HCT116 (cell line): ENCODE measurements at regions not wholly inside any gene's neighbourhood (a gene's known extent, or its start where the extent isn't known, plus 50 kb on each side); places are given as distances from the start of the nearest gene placed in this dataset.

Experiments used
- ATAC-seq: fragments of 200-7000 bp; cut with Tn5 transposase; 2 replicates; pipeline ENCODE4 v1.9.1; 2020; ENCODE audit warnings: mild to moderate bottlenecking, moderate library complexity
- BruUV-seq: library from RNA; stranded (reverse); fragments of 400-500 nt; replicated peaks from 2 replicates; lab custom pipeline; 2021; lab: Mats Ljungman, UMichigan
- CTCF ChIA-PET: fragments of 300-600 bp; sonication (Branson Sonifier 250); formaldehyde crosslinking; loops from one replicate; lab custom pipeline; 2021; ENCODE audit warnings: antibody characterized with exemption; lab: Charles Lee
- POLR2A ChIA-PET: fragments of 300-600, 350-600 bp; sonication (Branson Sonifier 250); formaldehyde crosslinking; loops from one replicate; lab custom pipeline; 2021; ENCODE audit warnings: antibody characterized with exemption; lab: Charles Lee
- RAD21 ChIA-PET, 2 experiments: fragments of 300-600 bp; sonication (Branson Sonifier 250); formaldehyde crosslinking; loops; one replicate each; lab custom pipeline; 2023; ENCODE audit warnings: low total read pairs in 2 of 2; ENCODE audit not compliant: uncharacterized antibody in 2 of 2, unreplicated experiment in 2 of 2, low non-redundant PET in 1 of 2; lab: Charles Lee
- DNase-seq: peaks from one replicate; pipeline ENCODE4 v3.0.0-alpha.2; 2010; ENCODE audit warnings: low read depth, low spot score
- H2AFZ ChIP-seq: fragments of 200-600 bp; shearing (Covaris generic), sonication (generic); 2 replicates; pipeline ENCODE4 v1.6.1; 2017; ENCODE audit warnings: low read depth, mixed run types, mixed read lengths, antibody characterized with exemption, low read length; ENCODE audit not compliant: poor library complexity, severe bottlenecking
- H3K27ac ChIP-seq: 2 replicates; pipeline ENCODE4 v1.5.1; 2012; ENCODE audit warnings: low read depth, low read length
- H3K27me3 ChIP-seq: fragments of 200-600 bp; sonication (generic); 2 replicates; pipeline ENCODE4 v1.6.1; 2016; ENCODE audit warnings: mixed run types, low read length, mixed read lengths; ENCODE audit not compliant: insufficient read depth
- H3K36me3 ChIP-seq, 2 experiments: fragments of 200-500 bp in 1 of 2; fragments of 200-600 bp in 1 of 2; sonication (Bioruptor generic) in 1 of 2; sonication (generic) in 1 of 2; 2 replicates each; pipeline versions ENCODE4 v1.5.1 to v1.6.1; 2014 to 2016; ENCODE audit warnings: low read length in 2 of 2, inconsistent platforms in 1 of 2, mixed read lengths in 1 of 2, mixed run types in 1 of 2; ENCODE audit not compliant: insufficient read depth in 2 of 2, control insufficient read depth in 1 of 2
- H3K4me1 ChIP-seq, 2 experiments: fragments of 200-600 bp in 1 of 2; sonication (generic) in 1 of 2; 2 replicates each; pipeline versions ENCODE4 v1.5.1 to v1.6.1; 2012 to 2017; ENCODE audit warnings: low read length in 2 of 2, inconsistent platforms in 1 of 2, mild to moderate bottlenecking in 1 of 2, mixed read lengths in 1 of 2, mixed run types in 1 of 2, moderate library complexity in 1 of 2; ENCODE audit not compliant: insufficient read depth in 2 of 2, control insufficient read depth in 1 of 2
- H3K4me2 ChIP-seq: fragments of 200-600 bp; sonication (generic); 2 replicates; pipeline ENCODE4 v1.6.1; 2017; ENCODE audit warnings: mixed run types, low read length, mixed read lengths
- H3K4me3 ChIP-seq, 2 experiments: fragments of 200-600 bp in 1 of 2; sonication (generic) in 1 of 2; replicated peaks in 1 of 2; 2 replicates each; pipeline ENCODE4 v1.5.1; 2011 to 2016; ENCODE audit warnings: low read length in 2 of 2, control low read depth in 1 of 2, low read depth in 1 of 2, mild to moderate bottlenecking in 1 of 2, mixed read lengths in 1 of 2, mixed run types in 1 of 2
- H3K79me2 ChIP-seq: fragments of 200-600 bp; sonication (generic); 2 replicates; pipeline ENCODE4 v1.6.1; 2017; ENCODE audit warnings: mild to moderate bottlenecking, mixed run types, low read length, moderate library complexity, mixed read lengths; ENCODE audit not compliant: insufficient read depth
- H3K9ac ChIP-seq: fragments of 200-600 bp; sonication (generic); 2 replicates; pipeline ENCODE4 v1.6.1; 2016; ENCODE audit warnings: low read length, mixed read lengths
- H3K9me2 ChIP-seq: fragments of 200-600 bp; sonication (generic), shearing (Covaris generic); 2 replicates; pipeline ENCODE4 v1.6.1; 2017; ENCODE audit warnings: mixed run types, mild to moderate bottlenecking, moderate library complexity; ENCODE audit not compliant: insufficient read depth
- H3K9me3 ChIP-seq, 2 experiments: fragments of 200-500 bp in 1 of 2; fragments of 200-600 bp in 1 of 2; sonication (Bioruptor generic) in 1 of 2; sonication (generic) in 1 of 2; 2 replicates each; pipeline ENCODE4 v1.6.1; 2014 to 2017; ENCODE audit warnings: low read length in 2 of 2, mixed read lengths in 2 of 2, inconsistent platforms in 1 of 2, low read depth in 1 of 2, mild to moderate bottlenecking in 1 of 2, mixed run types in 1 of 2, moderate library complexity in 1 of 2; ENCODE audit not compliant: control insufficient read depth in 1 of 2, insufficient read depth in 1 of 2
- H4K20me1 ChIP-seq: fragments of 200-600 bp; sonication (generic), shearing (Covaris generic); 2 replicates; pipeline ENCODE4 v1.6.1; 2017; ENCODE audit warnings: mixed run types, mild to moderate bottlenecking, moderate library complexity; ENCODE audit not compliant: insufficient read depth
- EGR1 ChIP-seq: IDR thresholded peaks from 2 replicates; pipeline ENCODE4 v1.6.1; 2012; ENCODE audit warnings: low read depth
- ELF1 ChIP-seq: IDR thresholded peaks from 2 replicates; pipeline ENCODE4 v1.6.1; 2012; ENCODE audit warnings: low read depth, borderline replicate concordance
- FOSL1 ChIP-seq: IDR thresholded peaks from 2 replicates; pipeline ENCODE4 v1.6.1; 2012; ENCODE audit warnings: low read depth
- RAD21 ChIP-seq: IDR thresholded peaks from 2 replicates; pipeline ENCODE4 v1.6.1; 2012; ENCODE audit warnings: low read depth, mild to moderate bottlenecking
- SIN3A ChIP-seq: IDR thresholded peaks from 2 replicates; pipeline ENCODE4 v1.6.1; 2012; ENCODE audit warnings: low read depth
- ZNF274 ChIP-seq: fragments of 200-500 bp; sonication (Bioruptor generic); IDR thresholded peaks from 2 replicates; pipeline ENCODE4 v1.6.1; 2014; ENCODE audit warnings: mild to moderate bottlenecking, low read depth, low read length, inconsistent platforms
- intact Hi-C: fragments of 100-400 bp; cut with micrococcal nuclease; formaldehyde crosslinking; loops from 2 replicates; pipeline ENCODE4 v1.10.0; 2022
- TF ChIP-seq, protein P1 (sequence below), 3 experiments: fragments of 200-600 bp in 1 of 3; sonication (generic) in 1 of 3; IDR thresholded peaks in 2 of 3; conservative IDR thresholded peaks in 1 of 3; 2 replicates each; pipeline ENCODE4 v1.5.1; 2012 to 2017; ENCODE audit warnings: low read depth in 2 of 3, low read length in 2 of 3, antibody characterized with exemption in 1 of 3, borderline replicate concordance in 1 of 3, control low read depth in 1 of 3, mild to moderate bottlenecking in 1 of 3, mixed read lengths in 1 of 3, mixed run types in 1 of 3, moderate library complexity in 1 of 3; ENCODE audit not compliant: insufficient read depth in 1 of 3
- TF ChIP-seq, protein P2 (sequence below): IDR thresholded peaks from 2 replicates; pipeline ENCODE4 v1.6.1; 2012

DNA sequence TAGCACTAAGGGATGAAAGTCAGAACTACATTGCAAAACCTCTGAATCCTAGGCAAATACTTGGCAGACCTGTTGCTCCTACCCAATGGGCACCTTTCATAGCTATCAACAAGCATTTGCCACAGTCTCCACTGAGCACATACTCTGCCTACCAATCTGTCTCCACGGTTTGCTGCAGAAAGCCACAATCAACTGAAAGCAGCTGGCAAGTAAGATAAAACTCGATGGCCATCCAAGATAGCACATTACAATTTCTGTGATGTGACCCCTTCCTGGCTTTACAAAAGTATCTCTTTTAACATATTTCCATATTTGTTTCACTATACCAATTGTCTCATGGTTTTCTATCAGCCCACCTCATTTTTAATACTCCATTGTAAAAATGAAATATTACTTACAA, 1060.5 kb upstream of the INTU start:
- H3K4me1 ChIP-seq: no peaks in the 10 kb centered on the region
- no peaks in the 10 kb centered on the region for H3K79me2 ChIP-seq
- H4K20me1 ChIP-seq: no peaks in the 10 kb centered on the region
- no peak overlapping the region for H3K9ac ChIP-seq
- no peak overlapping the region for H3K27ac ChIP-seq
- ChIA-PET POLR2A (no interaction called here), RAD21 (no interaction called here), CTCF (no interaction called here)
- H2AFZ ChIP-seq: no peak overlapping the region
- DNase-seq: no peak
- BruUV-seq: no TSS peak
- ATAC-seq: no peak
- no peaks in the 10 kb centered on the region for H3K36me3 ChIP-seq
- TF ChIP-seq, protein P1, sequence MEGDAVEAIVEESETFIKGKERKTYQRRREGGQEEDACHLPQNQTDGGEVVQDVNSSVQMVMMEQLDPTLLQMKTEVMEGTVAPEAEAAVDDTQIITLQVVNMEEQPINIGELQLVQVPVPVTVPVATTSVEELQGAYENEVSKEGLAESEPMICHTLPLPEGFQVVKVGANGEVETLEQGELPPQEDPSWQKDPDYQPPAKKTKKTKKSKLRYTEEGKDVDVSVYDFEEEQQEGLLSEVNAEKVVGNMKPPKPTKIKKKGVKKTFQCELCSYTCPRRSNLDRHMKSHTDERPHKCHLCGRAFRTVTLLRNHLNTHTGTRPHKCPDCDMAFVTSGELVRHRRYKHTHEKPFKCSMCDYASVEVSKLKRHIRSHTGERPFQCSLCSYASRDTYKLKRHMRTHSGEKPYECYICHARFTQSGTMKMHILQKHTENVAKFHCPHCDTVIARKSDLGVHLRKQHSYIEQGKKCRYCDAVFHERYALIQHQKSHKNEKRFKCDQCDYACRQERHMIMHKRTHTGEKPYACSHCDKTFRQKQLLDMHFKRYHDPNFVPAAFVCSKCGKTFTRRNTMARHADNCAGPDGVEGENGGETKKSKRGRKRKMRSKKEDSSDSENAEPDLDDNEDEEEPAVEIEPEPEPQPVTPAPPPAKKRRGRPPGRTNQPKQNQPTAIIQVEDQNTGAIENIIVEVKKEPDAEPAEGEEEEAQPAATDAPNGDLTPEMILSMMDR (IDR thresholded peaks at IDR 0.05 in 2 of 3, conservative IDR thresholded peaks at IDR 0.05 in 1 of 3; ENCODE audit: borderline replicate concordance in 1 of 3, insufficient read depth in 1 of 3, low read depth in 2 of 3, low read length in 2 of 3): no peak
- TF ChIP-seq RAD21 (no peak), ZNF274 (no peak), EGR1 (no peak)
- TF ChIP-seq, all 23 proteins: peak for 0
- Histone ChIP-seq H3K4me2 (no peak overlapping the region), H3K27me3 (no peaks in the 10 kb centered on the region), H3K4me3 (no peak overlapping the region), H3K9me2 (no peaks in the 10 kb centered on the region), H3K9me3 (no peaks in the 10 kb centered on the region)
- intact Hi-C loops: no loop called here

DNA sequence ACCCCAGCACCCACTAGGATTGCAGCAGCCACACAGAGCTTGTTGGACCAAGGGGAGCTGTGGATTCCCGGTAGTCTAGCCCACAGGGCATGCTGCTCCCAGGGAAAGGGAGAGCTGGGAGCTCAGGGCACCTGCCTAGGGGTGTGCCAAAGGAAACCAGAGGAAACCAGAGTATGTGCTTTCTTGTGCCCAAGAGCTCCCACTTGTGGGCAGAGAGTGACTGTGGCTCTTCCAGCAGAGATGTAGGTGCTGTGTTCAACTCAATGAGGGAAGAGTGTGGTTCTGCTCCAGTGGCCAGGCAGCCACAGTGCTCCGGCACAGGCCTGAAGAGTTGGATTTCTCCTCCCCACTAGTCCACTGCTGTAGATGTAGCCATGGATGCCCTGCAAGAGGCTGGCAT, 1050.0 kb upstream of the INTU start:
- Histone ChIP-seq H3K9ac (no peak overlapping the region), H3K27ac (no peak overlapping the region), H3K9me2 (no peaks in the 10 kb centered on the region), H3K79me2 (no peaks in the 10 kb centered on the region), H3K4me1 (no peaks in the 10 kb centered on the region), H3K36me3 (no peaks in the 10 kb centered on the region), H3K27me3 (no peaks in the 10 kb centered on the region), H4K20me1 (no peaks in the 10 kb centered on the region), H3K9me3 (no peaks in the 10 kb centered on the region; a peak in 1 of 4 replicates), H2AFZ (no peak overlapping the region), H3K4me3 (no peak overlapping the region), H3K4me2 (no peak overlapping the region)
- no TSS peak for BruUV-seq
- ChIA-PET CTCF (interaction anchor here (0.7 to 2.1 kb wide), 11 partner anchors 9 to 1269 kb away, joined by 3 to 10 read pairs (median 4); partner anchors contain the start of gene FAT4), POLR2A (no interaction called here), RAD21 (no interaction called here)
- no peak for DNase-seq
- peak; percentile 80 for ATAC-seq
- intact Hi-C loops: loop anchor here (2.0 to 5.0 kb wide), 2 partner anchors 360 to 1270 kb away; partner anchors contain the start of gene FAT4
- TF ChIP-seq RAD21 (peak; percentile 11; the same call in 1 of the 2 replicates), ELF1 (no peak), FOSL1 (no peak), SIN3A (no peak)
- TF ChIP-seq, protein P1 (IDR thresholded peaks at IDR 0.05 in 2 of 3, conservative IDR thresholded peaks at IDR 0.05 in 1 of 3; ENCODE audit: borderline replicate concordance in 1 of 3, insufficient read depth in 1 of 3, low read depth in 2 of 3, low read length in 2 of 3): peak in 2 of 3 experiments; percentile 25 to 40; a peak in 4 of 6 replicates
- TF ChIP-seq, protein P2, sequence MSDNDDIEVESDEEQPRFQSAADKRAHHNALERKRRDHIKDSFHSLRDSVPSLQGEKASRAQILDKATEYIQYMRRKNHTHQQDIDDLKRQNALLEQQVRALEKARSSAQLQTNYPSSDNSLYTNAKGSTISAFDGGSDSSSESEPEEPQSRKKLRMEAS: no peak
